Globus pallidus (tissue), 1 donor: ENCODE measurements at regions not wholly inside any gene's neighbourhood (a gene's known extent, or its start where the extent isn't known, plus 50 kb on each side); places are given as distances from the start of the nearest gene placed in this dataset.

Experiments used
- DNase-seq: peaks from one replicate; pipeline ENCODE4 v3.0.0-alpha.2; 2015; ENCODE audit warnings: low spot score

GRCh38 chr16:47970291-47970931 lies 185.4 kb downstream of the ABCC12 start:
- no peak for DNase-seq

- no peak for DNase-seq
These were observed 188.4 kb downstream of the ABCC12 start for GRCh38 chr16:47967374-47967773.

GRCh38 chr16:47966325-47966724 lies 189.5 kb downstream of the ABCC12 start:
- DNase-seq: no peak

- DNase-seq: no peak
These were observed 190.4 kb downstream of the ABCC12 start for GRCh38 chr16:47965439-47965838.

GRCh38 chr16:47958726-47959125 lies 197.1 kb downstream of the ABCC12 start:
- DNase-seq: no peak

GRCh38 chr16:47956916-47957315 lies 198.9 kb downstream of the ABCC12 start:
- no peak for DNase-seq

- no peak for DNase-seq
These were observed 206.1 kb downstream of the ABCC12 start for GRCh38 chr16:47949714-47950113.

- no peak for DNase-seq
These were observed 206.5 kb downstream of the ABCC12 start for GRCh38 chr16:47949276-47949675.

- DNase-seq: no peak
These were observed 208.1 kb downstream of the ABCC12 start for GRCh38 chr16:47947723-47948122.

GRCh38 chr16:47946092-47946491 lies 209.7 kb downstream of the ABCC12 start:
- no peak for DNase-seq

GRCh38 chr16:47944589-47944988 lies 211.2 kb downstream of the ABCC12 start:
- DNase-seq: no peak

GRCh38 chr16:47943235-47943634 lies 212.6 kb downstream of the ABCC12 start:
- no peak for DNase-seq

GRCh38 chr16:47940466-47940865 lies 215.3 kb downstream of the ABCC12 start:
- DNase-seq: no peak

GRCh38 chr16:47939680-47940079 lies 216.1 kb downstream of the ABCC12 start:
- no peak for DNase-seq

GRCh38 chr16:47938272-47938671 lies 217.5 kb downstream of the ABCC12 start:
- no peak for DNase-seq

- DNase-seq: no peak
These were observed 227.8 kb downstream of the ABCC12 start for GRCh38 chr16:47928008-47928407.

- no peak for DNase-seq
These were observed 228.5 kb downstream of the ABCC12 start for GRCh38 chr16:47927330-47927729.

- DNase-seq: no peak
These were observed 229.9 kb downstream of the ABCC12 start for GRCh38 chr16:47925811-47926460.

- no peak for DNase-seq
These were observed 230.8 kb downstream of the ABCC12 start for GRCh38 chr16:47924950-47925349.

GRCh38 chr16:47921535-47921934 lies 234.3 kb downstream of the ABCC12 start:
- DNase-seq: no peak

- no peak for DNase-seq
These were observed 235.1 kb downstream of the ABCC12 start for GRCh38 chr16:47920709-47921108.

GRCh38 chr16:47917118-47917517 lies 238.7 kb downstream of the ABCC12 start:
- DNase-seq: no peak

GRCh38 chr16:47916266-47916665 lies 239.5 kb downstream of the ABCC12 start:
- no peak for DNase-seq

- DNase-seq: no peak
These were observed 248.7 kb downstream of the ABCC12 start for GRCh38 chr16:47907109-47907508.
